ENCODE measurements at regions not wholly inside any gene's neighbourhood (a gene's known extent, or its start where the extent isn't known, plus 50 kb on each side); places are given as distances from the start of the nearest gene placed in this dataset.

DNA sequence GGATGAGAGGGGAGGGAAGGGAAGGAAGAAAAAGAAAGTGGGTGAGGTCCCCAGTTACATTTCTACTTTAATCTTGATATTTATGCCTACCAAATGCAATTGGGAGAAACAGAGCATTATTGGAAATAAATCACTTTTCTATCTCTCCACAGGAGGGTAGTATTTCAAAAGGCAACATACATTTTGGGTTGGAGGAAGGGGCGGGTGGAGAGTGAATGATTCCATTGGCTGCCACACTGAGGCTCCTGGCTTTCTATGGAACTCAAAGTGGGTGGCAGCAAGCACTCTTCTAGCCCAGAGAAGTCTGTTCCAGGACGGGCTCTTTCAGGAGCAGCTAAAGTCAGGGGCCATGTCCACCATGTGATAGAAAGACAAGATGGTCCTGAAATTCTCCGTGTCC lies 441.3 kb downstream of the DAD1 start:
- intact Hi-C loops (cut with DNase I; ENCODE audit: low total_unique reads): no loop called here
- H3K27ac ChIP-seq: no peak overlapping the region
- peaks cover 0 to 17% (median 0%) of the 10 kb centered on the region in 7 donors for H3K27me3 ChIP-seq (replicated peaks in 1 of 7)
- 72 to 87% (median 80%) methylated on average over 3 of the region's 3 CpGs for whole genome bisulfite sequencing, 5 donors
- no peak for TF ChIP-seq POLR2A (IDR thresholded peaks at IDR 0.05)
- H3K36me3 ChIP-seq: no peaks in the 10 kb centered on the region
- H3K4me3 ChIP-seq: no peak overlapping the region
- H3K9me3 ChIP-seq: peaks cover 0 to 7% (median 0%) of the 10 kb centered on the region in 8 donors
- no peak for DNase-seq
- H3K4me1 ChIP-seq: no peaks in the 10 kb centered on the region

DNA sequence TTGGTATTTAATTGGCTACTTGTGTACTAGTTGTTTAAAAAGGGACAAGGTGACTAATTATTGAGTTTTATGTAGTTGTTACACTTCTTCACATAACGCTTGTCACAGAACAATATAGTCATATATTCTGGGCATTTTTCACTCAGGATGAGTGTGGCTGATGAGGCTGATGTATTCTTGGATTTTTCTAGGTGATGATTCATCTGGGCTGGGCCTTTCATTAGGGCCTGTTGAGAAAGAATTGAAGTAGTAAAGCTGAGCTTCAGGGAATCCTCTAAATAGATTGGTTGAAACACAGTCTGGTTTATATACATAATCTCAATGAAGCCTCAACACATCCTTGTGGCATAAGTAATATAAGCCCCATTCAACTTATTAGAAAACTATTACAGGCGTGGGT lies 445.7 kb downstream of the DAD1 start:
- WGBS, 5 donors: 37 to 92% (median 81%) methylated on average over 2 of the region's 2 CpGs

DNA sequence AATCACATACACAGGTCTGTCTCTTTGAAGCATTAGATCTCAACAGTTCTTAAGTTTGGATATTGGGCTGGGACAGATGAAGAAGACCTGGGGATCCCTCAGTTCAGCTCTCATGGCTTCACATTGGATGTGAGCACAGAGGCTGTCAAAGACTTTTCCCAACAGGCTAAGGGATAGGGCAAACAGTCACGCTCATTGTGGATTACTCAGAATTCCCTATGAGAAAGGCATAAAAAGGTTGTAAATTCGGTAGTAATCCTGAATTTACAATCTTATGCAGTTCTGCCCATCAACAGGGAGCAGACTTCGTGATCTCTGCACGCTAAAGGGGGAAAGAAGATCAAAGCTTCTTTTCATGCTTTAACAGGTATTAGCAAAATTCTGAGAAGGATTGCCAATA lies 448.4 kb downstream of the DAD1 start:
- Histone ChIP-seq H3K27me3 (replicated peaks in 1 of 7) (peaks cover 0 to 9% (median 0%) of the 10 kb centered on the region in 7 donors), H3K36me3 (no peaks in the 10 kb centered on the region)
- intact Hi-C loops (cut with DNase I; ENCODE audit: low total_unique reads): no loop called here

More for the DNA sequence above, 445.7 kb downstream of the DAD1 start:
- no peaks in the 10 kb centered on the region for H3K9me3 ChIP-seq
- no peak overlapping the region for H3K4me3 ChIP-seq
- DNase-seq: no peak
- H3K4me1 ChIP-seq: no peaks in the 10 kb centered on the region
- intact Hi-C loops (cut with DNase I; ENCODE audit: low total_unique reads): no loop called here
- H3K27ac ChIP-seq: no peak overlapping the region
- peaks cover 0 to 18% (median 0%) of the 10 kb centered on the region in 7 donors for H3K27me3 ChIP-seq (replicated peaks in 1 of 7)
- TF ChIP-seq POLR2A (IDR thresholded peaks at IDR 0.05) (no peak), POLR2AphosphoS5 (IDR thresholded peaks at IDR 0.05) (no peak)
- TF ChIP-seq, protein P1, sequence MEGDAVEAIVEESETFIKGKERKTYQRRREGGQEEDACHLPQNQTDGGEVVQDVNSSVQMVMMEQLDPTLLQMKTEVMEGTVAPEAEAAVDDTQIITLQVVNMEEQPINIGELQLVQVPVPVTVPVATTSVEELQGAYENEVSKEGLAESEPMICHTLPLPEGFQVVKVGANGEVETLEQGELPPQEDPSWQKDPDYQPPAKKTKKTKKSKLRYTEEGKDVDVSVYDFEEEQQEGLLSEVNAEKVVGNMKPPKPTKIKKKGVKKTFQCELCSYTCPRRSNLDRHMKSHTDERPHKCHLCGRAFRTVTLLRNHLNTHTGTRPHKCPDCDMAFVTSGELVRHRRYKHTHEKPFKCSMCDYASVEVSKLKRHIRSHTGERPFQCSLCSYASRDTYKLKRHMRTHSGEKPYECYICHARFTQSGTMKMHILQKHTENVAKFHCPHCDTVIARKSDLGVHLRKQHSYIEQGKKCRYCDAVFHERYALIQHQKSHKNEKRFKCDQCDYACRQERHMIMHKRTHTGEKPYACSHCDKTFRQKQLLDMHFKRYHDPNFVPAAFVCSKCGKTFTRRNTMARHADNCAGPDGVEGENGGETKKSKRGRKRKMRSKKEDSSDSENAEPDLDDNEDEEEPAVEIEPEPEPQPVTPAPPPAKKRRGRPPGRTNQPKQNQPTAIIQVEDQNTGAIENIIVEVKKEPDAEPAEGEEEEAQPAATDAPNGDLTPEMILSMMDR (IDR thresholded peaks at IDR 0.05 in 8 of 11, conservative IDR thresholded peaks at IDR 0.05 in 3 of 11): no peak
- no peaks in the 10 kb centered on the region for H3K36me3 ChIP-seq

DNA sequence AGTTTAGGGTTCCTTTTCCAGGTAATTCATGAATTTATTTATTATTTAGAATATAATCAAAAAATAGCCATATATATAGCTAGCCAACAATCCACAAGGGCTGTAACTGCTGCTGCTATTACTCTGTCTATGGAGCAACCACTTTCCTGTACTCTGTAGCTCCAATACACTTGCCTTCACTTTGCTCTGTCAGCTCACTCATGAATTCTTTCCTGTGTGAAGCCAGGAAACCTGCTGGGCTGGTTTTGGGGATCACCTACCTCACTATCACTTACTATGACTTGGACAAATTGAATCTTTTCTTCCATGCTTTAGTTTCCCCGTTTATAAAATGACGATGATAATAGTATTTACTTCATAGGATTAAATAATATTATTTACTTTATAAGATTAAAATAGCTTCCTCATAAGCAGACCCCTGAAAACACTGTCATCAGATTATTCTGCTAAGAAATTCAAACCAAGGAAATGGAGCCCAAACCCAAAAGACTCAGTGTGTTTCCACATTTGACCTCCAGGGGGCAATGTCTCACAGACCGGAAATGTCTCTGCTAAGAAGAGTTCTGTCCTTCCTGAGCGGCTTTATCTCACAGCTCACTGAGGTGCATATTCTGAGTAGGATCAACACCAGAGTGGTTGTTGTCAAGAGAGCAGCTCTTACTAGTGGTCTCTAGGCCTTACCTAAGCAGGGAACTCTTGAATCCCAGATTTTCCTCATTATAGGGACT lies 457.1 kb downstream of the DAD1 start:
- no peak overlapping the region for H3K4me3 ChIP-seq
- no peak overlapping the region for H3K27ac ChIP-seq
- no peak for TF ChIP-seq POLR2A (IDR thresholded peaks at IDR 0.05)
- TF ChIP-seq, protein P1 (IDR thresholded peaks at IDR 0.05 in 8 of 11, conservative IDR thresholded peaks at IDR 0.05 in 3 of 11): peak in 3 of 11 experiments; percentile 14 to 32 (median 21)
- H3K9me3 ChIP-seq: peaks cover 0 to 21% (median 8%) of the 10 kb centered on the region in 8 donors
- DNase-seq: no peak
- intact Hi-C loops (cut with DNase I; ENCODE audit: low total_unique reads): no loop called here
- 69 to 77% (median 71%) methylated on average over 4 of the region's 4 CpGs for WGBS, 5 donors
- peaks cover 0 to 5% (median 0%) of the 10 kb centered on the region in 7 donors for H3K27me3 ChIP-seq (replicated peaks in 1 of 7)
- no peaks in the 10 kb centered on the region for H3K4me1 ChIP-seq
- H3K36me3 ChIP-seq: no peaks in the 10 kb centered on the region

More for the DNA sequence above, 448.4 kb downstream of the DAD1 start:
- DNase-seq: no peak
- Histone ChIP-seq H3K4me3 (no peak overlapping the region), H3K4me1 (no peaks in the 10 kb centered on the region), H3K27ac (no peak overlapping the region), H3K9me3 (peaks cover 0 to 12% (median 5%) of the 10 kb centered on the region in 8 donors)
- 62 to 88% (median 84%) methylated on average over 4 of the region's 4 CpGs for whole genome bisulfite sequencing, 5 donors
- no peak for TF ChIP-seq POLR2AphosphoS5 (IDR thresholded peaks at IDR 0.05)
- TF ChIP-seq, protein P1 (IDR thresholded peaks at IDR 0.05 in 8 of 11, conservative IDR thresholded peaks at IDR 0.05 in 3 of 11): no peak
- no peak for TF ChIP-seq POLR2A (IDR thresholded peaks at IDR 0.05)
